Vagina (tissue), 2 donors: ENCODE measurements at regions not wholly inside any gene's neighbourhood (a gene's known extent, or its start where the extent isn't known, plus 50 kb on each side); places are given as distances from the start of the nearest gene placed in this dataset.

Experiments used
- POLR2A ChIP-seq, 2 donors: fragments of 450-650 bp; IDR thresholded peaks; one replicate each; pipeline ENCODE4 v1.6.1; 2017; ENCODE audit warnings: antibody characterized with exemption in 2 of 2, mild to moderate bottlenecking in 2 of 2, moderate library complexity in 2 of 2
- POLR2AphosphoS5 ChIP-seq, 2 donors: sonication (generic); formaldehyde crosslinking; IDR thresholded peaks; one replicate each; pipeline ENCODE4 v1.9.0; 2017; ENCODE audit warnings: antibody characterized with exemption in 2 of 2, mild to moderate bottlenecking in 2 of 2, low read depth in 1 of 2; ENCODE audit not compliant: insufficient read depth in 1 of 2
- TF ChIP-seq, protein P1 (sequence below), 3 experiments: fragments of 450-650 bp in 2 of 3; fragments of 200-600 bp in 1 of 3; sonication (generic) in 1 of 3; IDR thresholded peaks; one replicate each; pipeline ENCODE4 v1.5.1; 2017 to 2019; ENCODE audit warnings: antibody characterized with exemption in 3 of 3, mild to moderate bottlenecking in 2 of 3, moderate library complexity in 2 of 3

DNA sequence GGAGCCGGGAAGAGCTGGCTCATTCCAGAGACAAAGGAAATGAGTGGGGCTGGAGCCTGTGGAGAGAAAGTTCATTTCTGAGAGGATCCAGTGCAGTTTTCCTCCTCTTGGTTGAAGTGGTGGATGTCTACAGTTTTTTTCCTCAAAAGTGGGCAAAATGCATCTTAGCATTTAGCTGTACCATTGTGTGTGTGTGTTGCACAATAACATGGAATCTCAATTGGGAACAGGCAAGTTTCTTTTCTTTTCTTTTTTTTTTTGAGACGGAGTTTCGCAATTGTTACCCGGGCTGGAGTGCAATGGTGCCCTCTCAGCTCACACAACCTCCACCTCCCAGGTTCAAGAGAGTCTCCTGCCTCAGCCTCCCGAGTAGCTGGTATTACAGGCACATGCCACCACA is 101.5 kb upstream of the UBE2E1 start:
- TF ChIP-seq, protein P1, sequence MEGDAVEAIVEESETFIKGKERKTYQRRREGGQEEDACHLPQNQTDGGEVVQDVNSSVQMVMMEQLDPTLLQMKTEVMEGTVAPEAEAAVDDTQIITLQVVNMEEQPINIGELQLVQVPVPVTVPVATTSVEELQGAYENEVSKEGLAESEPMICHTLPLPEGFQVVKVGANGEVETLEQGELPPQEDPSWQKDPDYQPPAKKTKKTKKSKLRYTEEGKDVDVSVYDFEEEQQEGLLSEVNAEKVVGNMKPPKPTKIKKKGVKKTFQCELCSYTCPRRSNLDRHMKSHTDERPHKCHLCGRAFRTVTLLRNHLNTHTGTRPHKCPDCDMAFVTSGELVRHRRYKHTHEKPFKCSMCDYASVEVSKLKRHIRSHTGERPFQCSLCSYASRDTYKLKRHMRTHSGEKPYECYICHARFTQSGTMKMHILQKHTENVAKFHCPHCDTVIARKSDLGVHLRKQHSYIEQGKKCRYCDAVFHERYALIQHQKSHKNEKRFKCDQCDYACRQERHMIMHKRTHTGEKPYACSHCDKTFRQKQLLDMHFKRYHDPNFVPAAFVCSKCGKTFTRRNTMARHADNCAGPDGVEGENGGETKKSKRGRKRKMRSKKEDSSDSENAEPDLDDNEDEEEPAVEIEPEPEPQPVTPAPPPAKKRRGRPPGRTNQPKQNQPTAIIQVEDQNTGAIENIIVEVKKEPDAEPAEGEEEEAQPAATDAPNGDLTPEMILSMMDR (IDR thresholded peaks at IDR 0.05): no peak
- TF ChIP-seq POLR2AphosphoS5 (IDR thresholded peaks at IDR 0.05; ENCODE audit: insufficient read depth in 1 of 2, low read depth in 1 of 2): no peak
- no peak for TF ChIP-seq POLR2A (IDR thresholded peaks at IDR 0.05)
